ENCODE measurements at regions not wholly inside any gene's neighbourhood (a gene's known extent, or its start where the extent isn't known, plus 50 kb on each side); places are given as distances from the start of the nearest gene placed in this dataset.

DNA sequence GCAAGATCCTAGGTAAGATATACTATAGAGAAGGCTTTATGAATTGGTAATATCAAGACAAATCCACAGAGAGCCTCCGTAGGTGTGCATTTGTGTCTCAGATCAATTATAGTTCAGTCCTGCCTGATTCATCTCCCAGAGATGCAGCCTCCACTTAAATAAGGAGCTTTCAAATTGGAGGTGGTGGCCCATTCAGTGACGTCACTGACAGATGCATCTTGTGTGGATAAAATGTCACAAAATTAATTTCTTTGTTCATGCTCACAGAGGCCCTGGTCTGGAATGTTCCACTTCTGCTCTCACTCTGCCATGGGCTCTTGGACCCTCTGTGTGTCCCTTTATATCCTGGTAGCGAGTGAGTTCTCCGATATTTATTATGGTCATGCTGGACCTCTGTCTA lies 157.1 kb upstream of the PRSS58 start:
- TF ChIP-seq, protein P1, sequence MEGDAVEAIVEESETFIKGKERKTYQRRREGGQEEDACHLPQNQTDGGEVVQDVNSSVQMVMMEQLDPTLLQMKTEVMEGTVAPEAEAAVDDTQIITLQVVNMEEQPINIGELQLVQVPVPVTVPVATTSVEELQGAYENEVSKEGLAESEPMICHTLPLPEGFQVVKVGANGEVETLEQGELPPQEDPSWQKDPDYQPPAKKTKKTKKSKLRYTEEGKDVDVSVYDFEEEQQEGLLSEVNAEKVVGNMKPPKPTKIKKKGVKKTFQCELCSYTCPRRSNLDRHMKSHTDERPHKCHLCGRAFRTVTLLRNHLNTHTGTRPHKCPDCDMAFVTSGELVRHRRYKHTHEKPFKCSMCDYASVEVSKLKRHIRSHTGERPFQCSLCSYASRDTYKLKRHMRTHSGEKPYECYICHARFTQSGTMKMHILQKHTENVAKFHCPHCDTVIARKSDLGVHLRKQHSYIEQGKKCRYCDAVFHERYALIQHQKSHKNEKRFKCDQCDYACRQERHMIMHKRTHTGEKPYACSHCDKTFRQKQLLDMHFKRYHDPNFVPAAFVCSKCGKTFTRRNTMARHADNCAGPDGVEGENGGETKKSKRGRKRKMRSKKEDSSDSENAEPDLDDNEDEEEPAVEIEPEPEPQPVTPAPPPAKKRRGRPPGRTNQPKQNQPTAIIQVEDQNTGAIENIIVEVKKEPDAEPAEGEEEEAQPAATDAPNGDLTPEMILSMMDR (IDR thresholded peaks at IDR 0.05), result no peak
- TF ChIP-seq POLR2A (IDR thresholded peaks at IDR 0.05), result no peak
